ENCODE measurements at regions not wholly inside any gene's neighbourhood (a gene's known extent, or its start where the extent isn't known, plus 50 kb on each side); places are given as distances from the start of the nearest gene placed in this dataset.
"Not testable (repeated sequence)": the region's sequence is repeated elsewhere in the genome, so short reads cannot be mapped to it uniquely, and the experiment has no call there.

DNA sequence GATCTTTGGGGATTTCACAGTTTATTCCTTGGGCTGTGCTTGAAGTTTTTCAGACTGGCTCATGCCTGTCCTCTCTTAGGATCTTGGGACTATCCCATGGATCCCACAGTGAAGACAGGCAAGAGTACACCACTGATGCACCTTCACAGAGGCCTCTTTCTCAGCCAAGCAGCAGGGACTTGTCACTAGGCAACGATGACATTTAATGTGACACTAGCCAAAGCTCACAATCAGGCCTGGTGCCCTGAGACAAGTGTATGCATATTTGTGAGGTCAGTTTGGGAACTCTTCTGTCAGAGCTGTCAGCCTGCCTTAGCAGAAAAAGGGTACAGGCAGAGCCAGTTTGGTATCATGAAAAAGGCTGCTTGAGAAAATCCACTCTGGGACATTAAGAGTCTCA, 68.7 kb downstream of the RBMY1F start:
- TF ChIP-seq POLR2AphosphoS5, TAF1, POLR2A (IDR thresholded peaks at IDR 0.05; ENCODE audit: low read depth, low read length): not testable (repeated sequence)

All from GM12891 (cell line).